ENCODE measurements at regions not wholly inside any gene's neighbourhood (a gene's known extent, or its start where the extent isn't known, plus 50 kb on each side); places are given as distances from the start of the nearest gene placed in this dataset.

- TF ChIP-seq JUND (IDR thresholded peaks at IDR 0.05), result no peak
- TF ChIP-seq, protein P1, sequence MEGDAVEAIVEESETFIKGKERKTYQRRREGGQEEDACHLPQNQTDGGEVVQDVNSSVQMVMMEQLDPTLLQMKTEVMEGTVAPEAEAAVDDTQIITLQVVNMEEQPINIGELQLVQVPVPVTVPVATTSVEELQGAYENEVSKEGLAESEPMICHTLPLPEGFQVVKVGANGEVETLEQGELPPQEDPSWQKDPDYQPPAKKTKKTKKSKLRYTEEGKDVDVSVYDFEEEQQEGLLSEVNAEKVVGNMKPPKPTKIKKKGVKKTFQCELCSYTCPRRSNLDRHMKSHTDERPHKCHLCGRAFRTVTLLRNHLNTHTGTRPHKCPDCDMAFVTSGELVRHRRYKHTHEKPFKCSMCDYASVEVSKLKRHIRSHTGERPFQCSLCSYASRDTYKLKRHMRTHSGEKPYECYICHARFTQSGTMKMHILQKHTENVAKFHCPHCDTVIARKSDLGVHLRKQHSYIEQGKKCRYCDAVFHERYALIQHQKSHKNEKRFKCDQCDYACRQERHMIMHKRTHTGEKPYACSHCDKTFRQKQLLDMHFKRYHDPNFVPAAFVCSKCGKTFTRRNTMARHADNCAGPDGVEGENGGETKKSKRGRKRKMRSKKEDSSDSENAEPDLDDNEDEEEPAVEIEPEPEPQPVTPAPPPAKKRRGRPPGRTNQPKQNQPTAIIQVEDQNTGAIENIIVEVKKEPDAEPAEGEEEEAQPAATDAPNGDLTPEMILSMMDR (IDR thresholded peaks at IDR 0.05; ENCODE audit: low read depth, low read length, missing input control), result no peak
- no peak for TF ChIP-seq FOXA1 (IDR thresholded peaks at IDR 0.05)
- no peak for TF ChIP-seq RXRA (IDR thresholded peaks at IDR 0.05)
- TF ChIP-seq, protein P2, sequence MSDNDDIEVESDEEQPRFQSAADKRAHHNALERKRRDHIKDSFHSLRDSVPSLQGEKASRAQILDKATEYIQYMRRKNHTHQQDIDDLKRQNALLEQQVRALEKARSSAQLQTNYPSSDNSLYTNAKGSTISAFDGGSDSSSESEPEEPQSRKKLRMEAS (IDR thresholded peaks at IDR 0.05), result no peak
- TF ChIP-seq TAF1 (conservative IDR thresholded peaks at IDR 0.05), result no peak
- TF ChIP-seq REST (IDR thresholded peaks at IDR 0.05), result no peak
- TF ChIP-seq, protein P3, sequence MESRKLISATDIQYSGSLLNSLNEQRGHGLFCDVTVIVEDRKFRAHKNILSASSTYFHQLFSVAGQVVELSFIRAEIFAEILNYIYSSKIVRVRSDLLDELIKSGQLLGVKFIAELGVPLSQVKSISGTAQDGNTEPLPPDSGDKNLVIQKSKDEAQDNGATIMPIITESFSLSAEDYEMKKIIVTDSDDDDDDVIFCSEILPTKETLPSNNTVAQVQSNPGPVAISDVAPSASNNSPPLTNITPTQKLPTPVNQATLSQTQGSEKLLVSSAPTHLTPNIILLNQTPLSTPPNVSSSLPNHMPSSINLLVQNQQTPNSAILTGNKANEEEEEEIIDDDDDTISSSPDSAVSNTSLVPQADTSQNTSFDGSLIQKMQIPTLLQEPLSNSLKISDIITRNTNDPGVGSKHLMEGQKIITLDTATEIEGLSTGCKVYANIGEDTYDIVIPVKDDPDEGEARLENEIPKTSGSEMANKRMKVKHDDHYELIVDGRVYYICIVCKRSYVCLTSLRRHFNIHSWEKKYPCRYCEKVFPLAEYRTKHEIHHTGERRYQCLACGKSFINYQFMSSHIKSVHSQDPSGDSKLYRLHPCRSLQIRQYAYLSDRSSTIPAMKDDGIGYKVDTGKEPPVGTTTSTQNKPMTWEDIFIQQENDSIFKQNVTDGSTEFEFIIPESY (IDR thresholded peaks at IDR 0.05), result no peak
- no peak for TF ChIP-seq RAD21 (IDR thresholded peaks at IDR 0.05)
- no peak for TF ChIP-seq GABPA (IDR thresholded peaks at IDR 0.05 in 1 of 2, conservative IDR thresholded peaks at IDR 0.05 in 1 of 2)
- TF ChIP-seq SP1 (IDR thresholded peaks at IDR 0.05), result no peak
- TF ChIP-seq HNF4A (conservative IDR thresholded peaks at IDR 0.05), result no peak
- TF ChIP-seq EGR1 (IDR thresholded peaks at IDR 0.05; ENCODE audit: low read depth in 2 of 2), result no peak
Observed at GRCh38 chr12:5343711-5344110, 88.2 kb upstream of the NTF3 start.
